HPDE6-E6E7 (cell line): ENCODE measurements at regions not wholly inside any gene's neighbourhood (a gene's known extent, or its start where the extent isn't known, plus 50 kb on each side); places are given as distances from the start of the nearest gene placed in this dataset.
"Not testable (repeated sequence)": the region's sequence is repeated elsewhere in the genome, so short reads cannot be mapped to it uniquely, and the experiment has no call there.

Source experiments
- DNase-seq: peaks from one replicate; pipeline ENCODE4 v3.0.0; 2011; ENCODE audit warnings: missing footprints; ENCODE audit errors: extremely low spot score

GRCh38 chr21:14321042-14321441 lies 61.9 kb downstream of the HSPA13 start:
- DNase-seq: peak; percentile 7

- no peak for DNase-seq
Observed at GRCh38 chr21:14319805-14320204, 63.1 kb downstream of the HSPA13 start.

- DNase-seq: no peak
Observed at GRCh38 chr21:14318578-14318977, 64.4 kb downstream of the HSPA13 start.

DNA sequence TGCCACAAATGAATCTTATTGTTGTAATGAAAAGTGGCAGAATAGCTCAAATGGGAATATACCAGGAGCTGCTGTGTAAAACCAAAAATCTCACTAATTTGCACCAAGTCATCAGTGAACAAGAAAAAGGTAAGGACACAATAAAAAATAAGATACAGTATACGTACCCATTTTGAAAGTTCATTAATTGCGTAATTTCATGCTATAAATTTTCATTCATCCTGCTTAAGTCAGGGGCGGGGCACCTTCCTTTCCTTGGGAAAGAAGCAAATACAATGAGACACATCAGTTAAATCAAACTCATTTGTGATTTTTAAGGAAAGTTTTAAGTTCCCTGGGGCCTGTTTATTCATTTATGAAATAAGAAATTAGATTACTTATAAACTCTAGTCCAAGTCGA lies 65.4 kb downstream of the HSPA13 start:
- DNase-seq: no peak

- DNase-seq: no peak
Observed at GRCh38 chr21:14313300-14313699, 69.6 kb downstream of the HSPA13 start.

- DNase-seq: no peak
Observed at GRCh38 chr21:14312871-14313270, 70.1 kb downstream of the HSPA13 start.

DNA sequence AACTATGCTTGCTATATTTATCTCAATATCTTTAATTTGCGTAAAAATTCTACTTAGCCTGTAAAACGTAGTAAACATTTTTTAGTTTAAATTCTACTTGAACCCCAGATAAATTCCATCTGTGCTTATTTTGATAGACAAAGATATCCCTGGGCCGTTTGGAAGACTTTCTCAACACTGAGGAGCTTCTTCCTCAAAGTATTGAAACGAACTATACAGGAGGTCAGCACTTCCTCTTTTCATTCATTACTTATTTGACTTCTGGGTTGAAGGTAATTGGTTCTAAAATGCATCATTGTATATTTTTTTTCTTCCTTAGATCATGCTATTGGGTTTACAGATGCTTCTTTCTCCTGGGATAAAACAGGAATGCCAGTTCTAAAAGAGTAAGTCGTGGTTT lies 74.7 kb downstream of the HSPA13 start:
- DNase-seq: no peak

GRCh38 chr21:14306126-14306907 lies 76.6 kb downstream of the HSPA13 start:
- DNase-seq: no peak

DNA sequence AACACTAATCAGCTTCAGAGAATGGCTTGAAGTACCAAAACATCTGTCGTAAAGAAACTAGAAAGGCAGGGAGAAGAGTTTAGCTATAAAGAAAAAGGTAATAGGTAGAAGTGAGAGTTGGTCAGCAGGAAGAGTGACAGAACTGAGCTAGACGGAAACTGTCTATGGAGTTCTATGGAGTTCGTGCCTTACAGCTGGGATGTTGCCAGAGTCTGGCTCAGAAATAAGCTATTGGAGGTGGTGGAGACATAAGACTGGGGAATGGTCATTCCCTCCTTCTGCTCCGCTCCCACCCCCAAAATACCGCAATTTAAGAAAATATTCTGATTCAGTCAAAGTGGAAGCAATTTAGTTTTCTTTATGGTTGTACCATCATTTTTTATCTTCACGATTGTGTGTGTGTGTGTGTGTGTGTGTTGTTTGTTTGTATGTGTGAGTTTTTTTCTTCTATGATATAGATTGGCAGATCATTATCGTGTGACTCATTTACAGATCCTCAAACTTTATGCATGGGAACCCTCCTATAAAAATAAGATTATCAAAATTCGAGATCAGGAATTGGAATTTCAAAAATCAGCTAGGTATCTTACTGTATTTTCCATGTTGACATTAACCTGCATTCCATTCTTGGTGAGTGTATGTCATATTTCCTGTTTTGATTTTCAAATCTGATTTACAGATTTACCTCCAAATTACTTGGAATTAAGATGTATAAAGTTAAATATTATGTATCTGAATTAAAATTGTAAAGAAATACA lies 79.0 kb downstream of the HSPA13 start:
- no peak for DNase-seq

GRCh38 chr21:14300074-14300473 lies 82.9 kb downstream of the HSPA13 start:
- no peak for DNase-seq

DNA sequence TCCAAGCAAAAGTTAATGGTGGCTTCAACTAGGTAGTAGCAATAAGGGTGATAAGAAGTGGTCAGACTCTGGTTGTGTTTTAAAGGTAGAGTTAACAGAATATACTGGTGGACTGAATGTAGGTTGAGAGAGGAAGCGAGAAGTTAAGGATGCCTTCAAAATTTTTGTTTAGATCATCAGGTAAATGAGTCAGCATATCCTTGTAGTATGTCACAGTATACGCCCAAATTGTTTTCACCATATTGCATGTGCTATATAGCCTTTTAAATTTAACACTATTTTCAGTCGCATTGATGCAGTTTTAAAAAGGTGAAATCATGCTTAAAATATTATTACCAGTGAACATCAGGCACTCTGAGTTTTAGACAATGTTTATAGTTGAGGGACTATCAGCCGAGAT lies 74.6 kb downstream of the RBM11 start:
- no peak for DNase-seq

DNA sequence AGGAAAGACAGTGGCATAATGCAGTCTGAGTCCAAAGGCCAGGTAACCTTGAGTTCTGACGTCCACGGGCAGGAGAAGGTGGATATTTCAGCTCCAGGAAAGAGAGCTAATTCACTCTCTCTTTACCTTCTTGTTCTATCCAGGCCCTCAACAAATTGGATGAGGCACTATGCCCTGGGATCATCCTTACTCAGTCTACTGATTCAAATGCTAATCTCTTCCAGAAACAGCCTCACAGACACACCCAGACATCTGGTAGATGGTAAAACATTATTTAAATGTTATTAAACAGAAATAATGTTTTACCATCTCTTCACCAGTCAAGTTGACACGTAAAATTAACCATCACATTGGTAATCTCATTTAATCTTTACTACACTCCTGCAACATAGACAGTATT lies 73.0 kb downstream of the RBM11 start:
- DNase-seq: no peak

DNA sequence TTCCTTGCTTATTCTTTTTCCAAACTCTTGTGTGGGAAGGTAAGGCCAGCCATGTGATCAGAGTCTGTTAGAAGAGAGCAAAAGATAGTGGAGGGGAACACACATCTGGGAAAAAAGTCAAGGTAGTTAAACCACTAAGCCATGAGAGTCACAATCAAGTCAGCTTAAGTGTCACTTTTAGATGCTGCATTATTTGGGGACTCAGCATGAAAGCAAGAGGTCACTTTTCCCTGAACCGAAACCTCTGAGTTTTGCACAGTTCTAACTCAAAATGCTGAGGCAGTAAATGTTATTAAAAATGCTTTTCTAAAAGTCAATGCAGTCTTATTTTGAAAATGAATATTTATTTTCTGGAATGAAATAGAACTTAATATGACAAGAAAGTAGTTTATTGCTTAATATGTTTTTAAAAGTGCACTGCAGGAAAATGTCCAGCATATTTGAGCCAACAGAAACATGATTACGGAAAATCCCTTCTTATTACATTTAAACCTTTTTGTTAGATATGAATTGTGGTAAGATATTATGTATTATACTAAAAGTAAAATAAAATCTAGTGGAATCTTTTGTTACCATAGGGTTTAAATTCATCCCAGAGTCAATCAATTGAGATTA lies 69.3 kb downstream of the RBM11 start:
- no peak for DNase-seq

GRCh38 chr21:14284481-14284880 lies 68.5 kb downstream of the RBM11 start:
- no peak for DNase-seq

GRCh38 chr21:14281188-14281900 lies 65.4 kb downstream of the RBM11 start:
- DNase-seq: not testable (repeated sequence)
